K562 (cell line): ENCODE measurements at regions not wholly inside any gene's neighbourhood (a gene's known extent, or its start where the extent isn't known, plus 50 kb on each side); places are given as distances from the start of the nearest gene placed in this dataset.

Experiments
- ATAC-seq: fragments of 200-7000 bp; cut with Tn5 transposase; 3 replicates; pipeline ENCODE4 v1.9.1; 2020; ENCODE audit warnings: moderate library complexity
- BruUV-seq: library from RNA; stranded (reverse); fragments of 400-500 nt; replicated peaks from 2 replicates; lab custom pipeline; 2021; lab: Mats Ljungman, UMichigan
- CTCF ChIA-PET: fragments of 300-600 bp; formaldehyde crosslinking; extraction: SDS; loops from one replicate; lab custom pipeline; 2021; ENCODE audit warnings: low intra/inter-chr PET ratio; lab: Yijun Ruan, JAX
- POLR2A ChIA-PET: fragments of 300-600, 350-650 bp; sonication (Branson Sonifier 250); formaldehyde crosslinking; extraction: SDS; loops from one replicate; lab custom pipeline; 2021; ENCODE audit warnings: antibody characterized with exemption, inconsistent platforms; lab: Yijun Ruan, JAX
- DNase-seq, 4 experiments: peaks; one replicate each; pipeline versions ENCODE4 v3.0.0 to v3.0.0-alpha.2; 2011 to 2018; ENCODE audit warnings: low spot score in 3 of 4, mixed read lengths in 3 of 4; ENCODE audit errors: extremely low read depth in 1 of 4
- FAIRE-seq: peaks from 2 replicates; lab custom pipeline; 2011; peaks lifted over from hg19 to GRCh38; lab: Jason Lieb, UNC
- H2AFZ ChIP-seq: 2 replicates; pipeline ENCODE4 v1.6.0; 2011; ENCODE audit warnings: low read depth, low read length, control low read depth, inconsistent platforms
- H3K27ac ChIP-seq: fragments of 200-600 bp; 3 replicates; pipeline ENCODE4 v1.8.0; 2011; ENCODE audit warnings: low read depth, mild to moderate bottlenecking, control low read depth, inconsistent platforms, low read length, moderate library complexity, mixed read lengths; ENCODE audit errors: extremely low read depth
- H3K27me3 ChIP-seq, 2 experiments: fragments of 300-600 bp in 1 of 2; 2 replicates in 1 of 2; 3 replicates in 1 of 2; pipeline versions ENCODE4 v1.6.0 to v1.8.0; 2011; ENCODE audit warnings: inconsistent platforms in 2 of 2, low read length in 2 of 2, mild to moderate bottlenecking in 1 of 2, mixed read lengths in 1 of 2, moderate library complexity in 1 of 2; ENCODE audit not compliant: control insufficient read depth in 2 of 2, insufficient read depth in 2 of 2
- H3K36me3 ChIP-seq: fragments of 300-600 bp; 3 replicates; pipeline ENCODE4 v1.8.0; 2011; ENCODE audit warnings: mild to moderate bottlenecking, low read length, inconsistent platforms; ENCODE audit not compliant: control insufficient read depth, insufficient read depth
- H3K4me1 ChIP-seq, 2 experiments: fragments of 200-600 bp in 1 of 2; replicated peaks in 1 of 2; 2 replicates in 1 of 2; 3 replicates in 1 of 2; pipeline versions ENCODE4 v1.5.1 to v1.8.0; 2011; ENCODE audit warnings: inconsistent platforms in 2 of 2, low read length in 2 of 2, mild to moderate bottlenecking in 1 of 2, mixed read lengths in 1 of 2, moderate library complexity in 1 of 2; ENCODE audit not compliant: control insufficient read depth in 2 of 2, insufficient read depth in 2 of 2
- H3K4me2 ChIP-seq: 2 replicates; pipeline ENCODE4 v1.6.1; 2011; ENCODE audit warnings: low read length, control low read depth, inconsistent platforms, mixed read lengths; ENCODE audit not compliant: insufficient read depth
- H3K4me3 ChIP-seq: fragments of 200-600 bp; sonication (generic), shearing (Covaris generic); 2 replicates; pipeline ENCODE4 v1.5.1; 2016; ENCODE audit warnings: control low read depth, inconsistent platforms
- H3K79me2 ChIP-seq: fragments of 200-600 bp; 3 replicates; pipeline ENCODE4 v1.8.0; 2011; ENCODE audit warnings: low read length, inconsistent platforms; ENCODE audit not compliant: control insufficient read depth, insufficient read depth
- H3K9ac ChIP-seq, 2 experiments: 2 replicates each; pipeline versions ENCODE4 v1.6.0 to v1.6.1; 2011; ENCODE audit warnings: low read depth in 2 of 2, low read length in 2 of 2, control low read depth in 1 of 2, inconsistent platforms in 1 of 2, mild to moderate bottlenecking in 1 of 2, mixed read lengths in 1 of 2; ENCODE audit not compliant: insufficient read depth in 1 of 2
- H3K9me1 ChIP-seq: one replicate; pipeline ENCODE4 v1.6.0; 2011; ENCODE audit warnings: inconsistent platforms, mild to moderate bottlenecking, low read length, moderate library complexity; ENCODE audit not compliant: control insufficient read depth, insufficient read depth
- H3K9me3 ChIP-seq: replicated peaks from 2 replicates; pipeline ENCODE4 v1.5.1; 2011; ENCODE audit warnings: low read depth, low read length, inconsistent platforms; ENCODE audit not compliant: control insufficient read depth, insufficient read depth
- H4K20me1 ChIP-seq: replicated peaks from 2 replicates; pipeline ENCODE4 v1.6.1; 2011; ENCODE audit warnings: low read length, inconsistent platforms, mixed read lengths; ENCODE audit not compliant: control insufficient read depth, insufficient read depth
- ELF1 ChIP-seq: fragments of 200-800 bp; sonication (Bioruptor generic); IDR thresholded peaks from 2 replicates; pipeline ENCODE4 v1.6.1; 2016; ENCODE audit warnings: missing genetic modification characterization, missing compliant biosample characterization
- ELK3 ChIP-seq: fragments of 450-650 bp; formaldehyde crosslinking; IDR thresholded peaks from 2 replicates; pipeline ENCODE4 v1.4.0; 2020; ENCODE audit warnings: mild to moderate bottlenecking
- FUS ChIP-seq: fragments of 200-400 bp; formaldehyde crosslinking; optimal IDR thresholded peaks from 2 replicates; pipeline ENCODE3; 2017; ENCODE audit warnings: low read depth, low read length
- HMBOX1 ChIP-seq: sonication (generic); IDR thresholded peaks from 2 replicates; pipeline ENCODE4 v1.6.1; 2016
- NBN ChIP-seq: fragments of 450-650 bp; IDR thresholded peaks from 2 replicates; pipeline ENCODE4 v1.6.1; 2016; ENCODE audit warnings: low read depth, mild to moderate bottlenecking
- NR1H2 ChIP-seq: sonication (generic); formaldehyde crosslinking; IDR thresholded peaks from 2 replicates; pipeline ENCODE4 v1.4.0; 2020; ENCODE audit warnings: mild to moderate bottlenecking, missing genetic modification reagents
- THAP7 ChIP-seq: fragments of 250-450 bp; sonication (Bioruptor Pico); IDR thresholded peaks from 2 replicates; pipeline ENCODE4 v1.5.0; 2021
- ZBTB17 ChIP-seq: fragments of 450-650 bp; formaldehyde crosslinking; IDR thresholded peaks from 2 replicates; pipeline ENCODE4 v1.4.0; 2020; ENCODE audit warnings: mild to moderate bottlenecking
- ZNF212 ChIP-seq: fragments of 450-650 bp; formaldehyde crosslinking; IDR thresholded peaks from 2 replicates; pipeline ENCODE4 v1.4.0; 2020; ENCODE audit warnings: mild to moderate bottlenecking
- in situ Hi-C: fragments of 300-500 bp; cut with MboI; formaldehyde crosslinking; loops from 4 replicates; pipeline ENCODE4 v1.15.0; 2018; ENCODE audit warnings: inconsistent platforms, mixed read lengths
- intact Hi-C: fragments of 100-400 bp; cut with micrococcal nuclease; formaldehyde crosslinking; loops from 2 replicates; pipeline ENCODE4 v1.14.2; 2022

- H3K9me1 ChIP-seq = no peaks in the 10 kb centered on the region
- no peak overlapping the region for H3K4me3 ChIP-seq
- no peak for FAIRE-seq
- H3K9ac ChIP-seq = no peak overlapping the region
- CTCF ChIA-PET = no interaction called here
- H3K4me2 ChIP-seq = no peak overlapping the region
- H3K27me3 ChIP-seq = no peaks in the 10 kb centered on the region
- no peak overlapping the region for H2AFZ ChIP-seq
- H3K27ac ChIP-seq = no peak overlapping the region
- BruUV-seq = no TSS peak
- no peak for ATAC-seq
- no peaks in the 10 kb centered on the region for H3K79me2 ChIP-seq
- no peak for DNase-seq
- intact Hi-C loops = no loop called here
- TF ChIP-seq ZBTB17 (CRISPR knock-in tag) = no peak
- TF ChIP-seq NR1H2 (CRISPR knock-in tag) = no peak
- TF ChIP-seq THAP7 (CRISPR knock-in tag) = no peak
- no peak for TF ChIP-seq ELK3 (CRISPR knock-in tag)
- no peak for TF ChIP-seq NBN
- TF ChIP-seq ELF1 (tag) = no peak
- no peak for TF ChIP-seq ZNF212 (CRISPR knock-in tag)
- no peak for TF ChIP-seq FUS
- no peak for TF ChIP-seq HMBOX1
- TF ChIP-seq, all 486 proteins: peak for 0
- Histone ChIP-seq H3K9me3 (no peaks in the 10 kb centered on the region; the same call in 1 of the 2 replicates), H3K4me1 (no peaks in the 10 kb centered on the region), H3K36me3 (no peaks in the 10 kb centered on the region), H4K20me1 (no peaks in the 10 kb centered on the region)
- in situ Hi-C loops = no loop called here
- POLR2A ChIA-PET = no interaction called here
These were observed 888.0 kb upstream of the SLC39A10 start for GRCh38 chr2:194769030-194769429.
